Ovary (tissue), 7 donors: ENCODE measurements at regions not wholly inside any gene's neighbourhood (a gene's known extent, or its start where the extent isn't known, plus 50 kb on each side); places are given as distances from the start of the nearest gene placed in this dataset.

Source experiments
- DNase-seq, 5 donors: peaks; one replicate each; pipeline ENCODE4 v3.0.0-alpha.2; 2019 to 2020
- H3K27ac ChIP-seq, 2 donors: fragments of 200-600 bp; one replicate each; pipeline versions ENCODE4 v1.5.1 to v1.8.0; 2019 to 2022
- H3K27me3 ChIP-seq: fragments of 200-600 bp; one replicate; pipeline ENCODE4 v1.8.0; 2022
- H3K36me3 ChIP-seq: fragments of 200-600 bp; sonication (generic); one replicate; pipeline ENCODE4 v1.5.1; 2019
- H3K4me1 ChIP-seq: one replicate; pipeline ENCODE4 v1.8.1; 2013; ENCODE audit warnings: mild to moderate bottlenecking, moderate library complexity; ENCODE audit not compliant: insufficient read depth
- H3K4me3 ChIP-seq: fragments of 200-600 bp; sonication (generic); one replicate; pipeline ENCODE4 v1.5.1; 2017
- H3K9me3 ChIP-seq, 2 donors: fragments of 200-600 bp in 1 of 2; sonication (generic) in 1 of 2; one replicate each; pipeline versions ENCODE4 v1.5.1 to v1.8.1; 2013 to 2019; ENCODE audit warnings: mild to moderate bottlenecking in 1 of 2, moderate library complexity in 1 of 2
- EP300 ChIP-seq: sonication (generic); formaldehyde crosslinking; IDR thresholded peaks from one replicate; pipeline ENCODE4 v1.6.1; 2017; ENCODE audit warnings: antibody characterized with exemption
- POLR2A ChIP-seq: fragments of 450-650 bp; IDR thresholded peaks from one replicate; pipeline ENCODE4 v1.6.1; 2017; ENCODE audit warnings: antibody characterized with exemption, mild to moderate bottlenecking, moderate library complexity
- WGBS, 3 donors: extraction: QIAGEN DNeasy Blood & Tissue Kit in 1 of 3; methylation state at CpG; one replicate each; pipeline versions ENCODE4 v1.1.5 to v1.1.7; 2013 to 2017; 5-methylcytosine and 5-hydroxymethylcytosine counted together
- intact Hi-C, 4 donors: fragments of 100-400 bp; cut with DNase I; formaldehyde crosslinking; loops; one replicate each; pipeline versions ENCODE4 v1.11.0 to v1.15.1; 2022 to 2023
- TF ChIP-seq, protein P1 (sequence below), 3 donors: fragments of 450-650 bp in 2 of 3; fragments of 200-600 bp in 1 of 3; IDR thresholded peaks; one replicate each; pipeline versions ENCODE4 v1.5.1 to v1.8.0; 2016 to 2022; ENCODE audit warnings: antibody characterized with exemption in 3 of 3, mild to moderate bottlenecking in 1 of 3
- donor health status: DM: no; HTN: no; CAD: no; lungs with moderate emphysema.
- donor health status: DM: no; HTN: no; CAD: no.
- donor health status: Bipolar disorder and iron deficiency.
- donor health status: DM: no; HTN: no; CAD: no.
- donor health status: DM: yes; HTN: yes; CAD: no.

DNA sequence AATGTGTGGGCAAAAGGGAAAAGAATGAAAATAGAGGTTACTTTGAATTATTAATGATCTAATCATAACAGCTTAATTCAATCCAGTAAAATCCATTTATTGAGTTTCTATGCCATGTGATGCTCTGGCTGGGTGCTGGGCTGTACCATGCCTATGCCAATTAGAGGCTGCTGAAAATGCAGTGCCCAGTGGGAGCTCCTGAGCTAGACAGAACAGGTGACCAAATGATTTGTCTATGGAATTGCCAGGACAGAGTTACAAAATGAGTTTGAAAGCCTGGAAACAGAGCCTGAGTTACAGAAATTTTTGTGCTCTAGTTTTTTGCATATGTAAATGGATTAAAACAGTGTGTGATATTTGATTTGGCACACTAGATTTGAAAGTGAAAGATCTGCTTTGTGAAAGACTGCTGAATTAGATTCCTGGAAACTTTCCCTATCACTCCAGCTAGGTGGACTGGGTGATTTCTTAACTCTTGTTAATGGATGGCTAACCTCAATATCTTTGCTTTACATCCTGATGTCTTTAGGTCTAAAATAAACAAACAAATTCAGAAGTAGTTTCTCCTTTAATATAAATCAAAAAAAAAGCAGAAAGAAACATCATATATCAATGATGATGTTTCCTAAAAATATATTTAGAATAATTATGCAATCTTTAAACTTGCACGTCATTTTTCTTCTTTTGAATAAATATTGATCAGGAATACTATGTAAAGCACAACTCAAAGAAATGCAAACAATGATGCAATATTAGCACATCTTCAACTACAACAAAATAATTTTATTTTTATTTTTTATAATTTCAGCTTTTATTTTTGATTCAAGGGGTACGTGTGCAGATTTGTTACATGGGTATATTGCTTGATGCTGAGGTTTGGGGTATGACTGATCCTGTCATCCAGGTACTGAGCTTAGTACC is 194.8 kb upstream of the FBXL7 start:
- Histone ChIP-seq H3K36me3 (no peaks in the 10 kb centered on the region), H3K27me3 (no peaks in the 10 kb centered on the region), H3K9me3 (no peaks in the 10 kb centered on the region), H3K27ac (no peak overlapping the region), H3K4me3 (no peak overlapping the region), H3K4me1 (no peaks in the 10 kb centered on the region)
- WGBS, 3 donors = 51 to 68% (median 52%) methylated on average over 2 of the region's 2 CpGs
- TF ChIP-seq, protein P1, sequence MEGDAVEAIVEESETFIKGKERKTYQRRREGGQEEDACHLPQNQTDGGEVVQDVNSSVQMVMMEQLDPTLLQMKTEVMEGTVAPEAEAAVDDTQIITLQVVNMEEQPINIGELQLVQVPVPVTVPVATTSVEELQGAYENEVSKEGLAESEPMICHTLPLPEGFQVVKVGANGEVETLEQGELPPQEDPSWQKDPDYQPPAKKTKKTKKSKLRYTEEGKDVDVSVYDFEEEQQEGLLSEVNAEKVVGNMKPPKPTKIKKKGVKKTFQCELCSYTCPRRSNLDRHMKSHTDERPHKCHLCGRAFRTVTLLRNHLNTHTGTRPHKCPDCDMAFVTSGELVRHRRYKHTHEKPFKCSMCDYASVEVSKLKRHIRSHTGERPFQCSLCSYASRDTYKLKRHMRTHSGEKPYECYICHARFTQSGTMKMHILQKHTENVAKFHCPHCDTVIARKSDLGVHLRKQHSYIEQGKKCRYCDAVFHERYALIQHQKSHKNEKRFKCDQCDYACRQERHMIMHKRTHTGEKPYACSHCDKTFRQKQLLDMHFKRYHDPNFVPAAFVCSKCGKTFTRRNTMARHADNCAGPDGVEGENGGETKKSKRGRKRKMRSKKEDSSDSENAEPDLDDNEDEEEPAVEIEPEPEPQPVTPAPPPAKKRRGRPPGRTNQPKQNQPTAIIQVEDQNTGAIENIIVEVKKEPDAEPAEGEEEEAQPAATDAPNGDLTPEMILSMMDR (IDR thresholded peaks at IDR 0.05) = no peak
- TF ChIP-seq EP300 (no peak), POLR2A (no peak)
- intact Hi-C loops = no loop called here
- DNase-seq = no peak

DNA sequence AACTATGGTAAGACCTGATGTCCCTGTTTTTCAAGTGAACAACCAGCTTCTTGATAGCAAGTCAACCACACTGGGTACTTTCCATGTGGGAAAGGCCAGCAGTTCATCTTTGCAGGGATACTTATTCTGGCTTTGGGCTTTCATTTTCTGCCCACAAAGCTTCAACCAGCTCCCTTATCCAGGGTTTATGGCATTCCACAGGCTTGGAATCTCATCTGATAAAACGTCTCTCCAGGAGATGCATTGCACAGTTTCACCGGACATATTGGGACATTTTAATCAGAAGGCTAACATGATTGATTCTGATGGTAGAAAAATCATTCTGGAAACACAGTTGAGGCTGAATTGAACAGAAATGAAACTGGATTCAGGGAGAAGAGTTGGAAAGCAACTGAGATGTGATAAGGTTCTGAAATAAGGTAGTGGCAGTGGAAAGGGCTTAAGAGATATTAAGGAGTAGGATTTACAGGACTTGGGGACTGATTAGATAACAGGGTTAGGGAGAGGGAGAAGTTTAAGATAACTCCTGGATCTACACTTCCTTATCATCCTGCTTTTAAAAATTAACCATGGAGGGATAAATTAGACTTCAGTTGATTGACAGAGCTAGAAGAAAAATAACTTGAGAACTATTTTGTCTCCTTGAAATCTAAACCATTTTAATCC is 195.8 kb upstream of the FBXL7 start:
- Histone ChIP-seq H3K36me3 (no peaks in the 10 kb centered on the region), H3K4me1 (no peaks in the 10 kb centered on the region), H3K4me3 (no peak overlapping the region), H3K27ac (no peak overlapping the region), H3K27me3 (no peaks in the 10 kb centered on the region), H3K9me3 (no peaks in the 10 kb centered on the region)
- no peak for DNase-seq
- intact Hi-C loops = no loop called here
- TF ChIP-seq, protein P1 (IDR thresholded peaks at IDR 0.05) = no peak
- WGBS, 3 donors = 52 to 56% (median 54%) methylated on average over 2 of the region's 2 CpGs

GRCh38 chr5:15300141-15300540 is 199.8 kb upstream of the FBXL7 start:
- intact Hi-C loops = no loop called here

GRCh38 chr5:15290953-15291352 is 209.0 kb upstream of the FBXL7 start:
- intact Hi-C loops = no loop called here
- Histone ChIP-seq H3K27me3 (no peaks in the 10 kb centered on the region), H3K4me3 (no peak overlapping the region), H3K27ac (no peak overlapping the region), H3K4me1 (peaks cover 1% of the 10 kb centered on the region), H3K36me3 (no peaks in the 10 kb centered on the region), H3K9me3 (no peaks in the 10 kb centered on the region)
- no peak for TF ChIP-seq POLR2A
- TF ChIP-seq EP300 = no peak
- TF ChIP-seq, protein P1 (IDR thresholded peaks at IDR 0.05) = no peak
- DNase-seq = no peak
- WGBS, 3 donors = 84 to 87% (median 87%) methylated on average over 6 of the region's 6 CpGs

More at GRCh38 chr5:15300141-15300540, 199.8 kb upstream of the FBXL7 start:
- H3K27ac ChIP-seq = no peak overlapping the region
- no peak overlapping the region for H3K4me3 ChIP-seq
- no peaks in the 10 kb centered on the region for H3K36me3 ChIP-seq
- 89 to 91% (median 91%) methylated on average over 5 of the region's 5 CpGs for WGBS, 3 donors
- TF ChIP-seq EP300 (no peak), POLR2A (no peak)
- TF ChIP-seq, protein P1 (IDR thresholded peaks at IDR 0.05) = no peak
- H3K4me1 ChIP-seq = no peaks in the 10 kb centered on the region
- no peaks in the 10 kb centered on the region for H3K9me3 ChIP-seq
- H3K27me3 ChIP-seq = no peaks in the 10 kb centered on the region
- no peak for DNase-seq
